Liver (tissue), 3 donors: ENCODE measurements at regions not wholly inside any gene's neighbourhood (a gene's known extent, or its start where the extent isn't known, plus 50 kb on each side); places are given as distances from the start of the nearest gene placed in this dataset.

ENCODE experiments used
- ATF3 ChIP-seq: IDR thresholded peaks from 2 replicates; pipeline ENCODE4 v1.6.1; 2016; ENCODE audit warnings: antibody characterized with exemption
- CTCF ChIP-seq: fragments of 150-350 bp; IDR thresholded peaks from 2 replicates; pipeline ENCODE4 v1.5.1; 2017; ENCODE audit warnings: improper control_type of control experiment, low read depth, low read length; ENCODE audit not compliant: missing input control
- EGR1 ChIP-seq, 2 donors: IDR thresholded peaks; 2 replicates each; pipeline ENCODE4 v1.6.1; 2016 to 2018; ENCODE audit warnings: antibody characterized with exemption in 2 of 2, low read depth in 2 of 2
- FOXA1 ChIP-seq: IDR thresholded peaks from 2 replicates; pipeline ENCODE4 v1.6.1; 2016; ENCODE audit warnings: antibody characterized with exemption
- GABPA ChIP-seq, 2 donors: IDR thresholded peaks in 1 of 2; conservative IDR thresholded peaks in 1 of 2; 2 replicates each; pipeline ENCODE4 v1.6.1; 2016; ENCODE audit warnings: antibody characterized with exemption in 2 of 2, mild to moderate bottlenecking in 1 of 2, moderate library complexity in 1 of 2
- JUND ChIP-seq, 2 donors: IDR thresholded peaks; 2 replicates each; pipeline ENCODE4 v1.6.1; 2016; ENCODE audit warnings: antibody characterized with exemption in 2 of 2
- MAX ChIP-seq: IDR thresholded peaks from 2 replicates; pipeline ENCODE4 v1.6.1; 2016; ENCODE audit warnings: antibody characterized with exemption
- NR2F2 ChIP-seq: IDR thresholded peaks from 2 replicates; pipeline ENCODE4 v1.6.1; 2016; ENCODE audit warnings: antibody characterized with exemption
- RAD21 ChIP-seq, 2 donors: IDR thresholded peaks; 2 replicates each; pipeline ENCODE4 v1.6.1; 2016; ENCODE audit warnings: antibody characterized with exemption in 2 of 2, mild to moderate bottlenecking in 2 of 2
- SP1 ChIP-seq: IDR thresholded peaks from 2 replicates; pipeline ENCODE4 v1.6.1; 2018; ENCODE audit warnings: antibody characterized with exemption, mild to moderate bottlenecking
- TAF1 ChIP-seq: conservative IDR thresholded peaks from 2 replicates; pipeline ENCODE4 v1.6.1; 2016; ENCODE audit warnings: antibody characterized with exemption, mild to moderate bottlenecking
- YY1 ChIP-seq: IDR thresholded peaks from 2 replicates; pipeline ENCODE4 v1.6.1; 2016; ENCODE audit warnings: antibody characterized with exemption, mild to moderate bottlenecking
- TF ChIP-seq, protein P1 (sequence below): IDR thresholded peaks from 2 replicates; pipeline ENCODE4 v1.6.1; 2016; ENCODE audit warnings: antibody characterized with exemption, mild to moderate bottlenecking
- donor health status: healthy.
- donor health status: healthy.

GRCh38 chr22:27495325-27495724 is 306.2 kb downstream of the MN1 start:
- TF ChIP-seq CTCF = no peak
- TF ChIP-seq GABPA (IDR thresholded peaks at IDR 0.05 in 1 of 2, conservative IDR thresholded peaks at IDR 0.05 in 1 of 2) = no peak
- no peak for TF ChIP-seq MAX
- no peak for TF ChIP-seq SP1
- TF ChIP-seq, protein P1, sequence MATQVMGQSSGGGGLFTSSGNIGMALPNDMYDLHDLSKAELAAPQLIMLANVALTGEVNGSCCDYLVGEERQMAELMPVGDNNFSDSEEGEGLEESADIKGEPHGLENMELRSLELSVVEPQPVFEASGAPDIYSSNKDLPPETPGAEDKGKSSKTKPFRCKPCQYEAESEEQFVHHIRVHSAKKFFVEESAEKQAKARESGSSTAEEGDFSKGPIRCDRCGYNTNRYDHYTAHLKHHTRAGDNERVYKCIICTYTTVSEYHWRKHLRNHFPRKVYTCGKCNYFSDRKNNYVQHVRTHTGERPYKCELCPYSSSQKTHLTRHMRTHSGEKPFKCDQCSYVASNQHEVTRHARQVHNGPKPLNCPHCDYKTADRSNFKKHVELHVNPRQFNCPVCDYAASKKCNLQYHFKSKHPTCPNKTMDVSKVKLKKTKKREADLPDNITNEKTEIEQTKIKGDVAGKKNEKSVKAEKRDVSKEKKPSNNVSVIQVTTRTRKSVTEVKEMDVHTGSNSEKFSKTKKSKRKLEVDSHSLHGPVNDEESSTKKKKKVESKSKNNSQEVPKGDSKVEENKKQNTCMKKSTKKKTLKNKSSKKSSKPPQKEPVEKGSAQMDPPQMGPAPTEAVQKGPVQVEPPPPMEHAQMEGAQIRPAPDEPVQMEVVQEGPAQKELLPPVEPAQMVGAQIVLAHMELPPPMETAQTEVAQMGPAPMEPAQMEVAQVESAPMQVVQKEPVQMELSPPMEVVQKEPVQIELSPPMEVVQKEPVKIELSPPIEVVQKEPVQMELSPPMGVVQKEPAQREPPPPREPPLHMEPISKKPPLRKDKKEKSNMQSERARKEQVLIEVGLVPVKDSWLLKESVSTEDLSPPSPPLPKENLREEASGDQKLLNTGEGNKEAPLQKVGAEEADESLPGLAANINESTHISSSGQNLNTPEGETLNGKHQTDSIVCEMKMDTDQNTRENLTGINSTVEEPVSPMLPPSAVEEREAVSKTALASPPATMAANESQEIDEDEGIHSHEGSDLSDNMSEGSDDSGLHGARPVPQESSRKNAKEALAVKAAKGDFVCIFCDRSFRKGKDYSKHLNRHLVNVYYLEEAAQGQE = no peak
- no peak for TF ChIP-seq TAF1
- TF ChIP-seq YY1 = no peak
- TF ChIP-seq FOXA1 = no peak
- no peak for TF ChIP-seq NR2F2
- TF ChIP-seq JUND (IDR thresholded peaks at IDR 0.05) = no peak
- TF ChIP-seq EGR1 (IDR thresholded peaks at IDR 0.05; ENCODE audit: low read depth in 2 of 2) = no peak
- TF ChIP-seq ATF3 = no peak
- no peak for TF ChIP-seq RAD21 (IDR thresholded peaks at IDR 0.05)
